Gastroesophageal sphincter (tissue), 4 donors: ENCODE measurements at regions not wholly inside any gene's neighbourhood (a gene's known extent, or its start where the extent isn't known, plus 50 kb on each side); places are given as distances from the start of the nearest gene placed in this dataset.

Source experiments
- ATAC-seq: fragments of 150-250 bp; one replicate; pipeline ENCODE4 v1.9.1; 2016; ENCODE audit warnings: mild to moderate bottlenecking, moderate library complexity
- H3K27ac ChIP-seq, 4 donors: fragments of 200-600 bp; sonication (generic) in 3 of 4; 1 replicate in 3 of 4; 2 replicates in 1 of 4; pipeline ENCODE4 v1.5.1; 2016 to 2019
- H3K27me3 ChIP-seq: fragments of 200-600 bp; sonication (generic); one replicate; pipeline ENCODE4 v1.5.1; 2019
- H3K36me3 ChIP-seq, 2 donors: fragments of 200-600 bp; sonication (generic); one replicate each; pipeline ENCODE4 v1.5.1; 2019; ENCODE audit warnings: control low read depth in 1 of 2
- H3K4me1 ChIP-seq, 3 donors: fragments of 200-600 bp; sonication (generic); 1 replicate in 2 of 3; 2 replicates in 1 of 3; pipeline ENCODE4 v1.5.1; 2016 to 2019; ENCODE audit warnings: control low read depth in 2 of 3
- H3K4me3 ChIP-seq, 2 donors: fragments of 200-600 bp; sonication (generic); one replicate each; pipeline ENCODE4 v1.5.1; 2019; ENCODE audit warnings: mild to moderate bottlenecking in 1 of 2, moderate library complexity in 1 of 2
- H3K9me3 ChIP-seq, 3 donors: fragments of 200-600 bp; sonication (generic); one replicate each; pipeline ENCODE4 v1.5.1; 2017 to 2019; ENCODE audit warnings: control low read depth in 2 of 3
- CTCF ChIP-seq, 4 experiments: fragments of 200-600 bp in 2 of 4; fragments of 450-650 bp in 2 of 4; sonication (generic) in 1 of 4; IDR thresholded peaks; one replicate each; pipeline ENCODE4 v1.5.1; 2017 to 2019; ENCODE audit warnings: antibody characterized with exemption in 4 of 4, mild to moderate bottlenecking in 2 of 4, moderate library complexity in 2 of 4
- EP300 ChIP-seq: sonication (generic); formaldehyde crosslinking; IDR thresholded peaks from one replicate; pipeline ENCODE4 v1.6.1; 2017; ENCODE audit warnings: antibody characterized with exemption, mild to moderate bottlenecking
- POLR2A ChIP-seq, 2 donors: fragments of 450-650 bp; IDR thresholded peaks; one replicate each; pipeline ENCODE4 v1.6.1; 2017; ENCODE audit warnings: antibody characterized with exemption in 2 of 2, mild to moderate bottlenecking in 2 of 2, moderate library complexity in 1 of 2
- POLR2AphosphoS5 ChIP-seq: sonication (generic); formaldehyde crosslinking; IDR thresholded peaks from one replicate; pipeline ENCODE4 v1.6.1; 2017; ENCODE audit warnings: antibody characterized with exemption
- WGBS, 2 donors: methylation state at CpG; one replicate each; pipeline ENCODE4 v1.1.5; 2018; ENCODE audit warnings: low coverage in 1 of 2; 5-methylcytosine and 5-hydroxymethylcytosine counted together

- no peak overlapping the region for H3K27ac ChIP-seq
- ATAC-seq, result no peak
- 62 to 90% methylated on average over 7 of the region's 7 CpGs for WGBS, 2 donors
- H3K4me3 ChIP-seq, result no peak overlapping the region
- no peaks in the 10 kb centered on the region for H3K9me3 ChIP-seq
- peaks cover 0 to 8% (median 0%) of the 10 kb centered on the region in 3 donors for H3K4me1 ChIP-seq
- H3K27me3 ChIP-seq, result no peaks in the 10 kb centered on the region
- TF ChIP-seq EP300 (no peak), POLR2A (IDR thresholded peaks at IDR 0.05) (no peak)
- no peaks in the 10 kb centered on the region for H3K36me3 ChIP-seq
These were observed 468.5 kb downstream of the ZNF608 start for GRCh38 chr5:124277767-124278545.

GRCh38 chr5:124276166-124276565 is 470.3 kb downstream of the ZNF608 start:
- TF ChIP-seq POLR2AphosphoS5 (no peak), EP300 (no peak), CTCF (IDR thresholded peaks at IDR 0.05) (no peak), POLR2A (IDR thresholded peaks at IDR 0.05) (no peak)
- Histone ChIP-seq H3K4me3 (no peak overlapping the region), H3K27ac (no peak overlapping the region), H3K27me3 (no peaks in the 10 kb centered on the region), H3K4me1 (peaks cover 0 to 8% (median 0%) of the 10 kb centered on the region in 3 donors), H3K9me3 (no peaks in the 10 kb centered on the region), H3K36me3 (no peaks in the 10 kb centered on the region)
- no peak for ATAC-seq
- WGBS, 2 donors, result 87 to 96% methylated on average over 3 of the region's 3 CpGs

- TF ChIP-seq POLR2A (IDR thresholded peaks at IDR 0.05) (no peak), EP300 (no peak), CTCF (IDR thresholded peaks at IDR 0.05) (no peak), POLR2AphosphoS5 (no peak)
- no peak for ATAC-seq
- Histone ChIP-seq H3K27me3 (no peaks in the 10 kb centered on the region), H3K4me3 (no peak overlapping the region), H3K4me1 (peaks cover 0 to 8% (median 0%) of the 10 kb centered on the region in 3 donors), H3K9me3 (no peaks in the 10 kb centered on the region), H3K36me3 (no peaks in the 10 kb centered on the region), H3K27ac (no peak overlapping the region)
- WGBS, 2 donors, result 47 to 52% methylated on average over 2 of the region's 2 CpGs
These were observed 471.5 kb downstream of the ZNF608 start for GRCh38 chr5:124274949-124275348.

GRCh38 chr5:124264499-124264898 is 481.9 kb downstream of the ZNF608 start:
- WGBS, 2 donors, result 44 to 57% methylated on average over 1 to 2 of the region's 2 CpGs

More at GRCh38 chr5:124264499-124264898, 481.9 kb downstream of the ZNF608 start:
- ATAC-seq, result no peak
- Histone ChIP-seq H3K36me3 (no peaks in the 10 kb centered on the region), H3K27me3 (no peaks in the 10 kb centered on the region), H3K27ac (no peak overlapping the region), H3K4me3 (no peak overlapping the region), H3K4me1 (peaks cover 0 to 27% (median 10%) of the 10 kb centered on the region in 3 donors), H3K9me3 (no peaks in the 10 kb centered on the region)
- TF ChIP-seq EP300, result no peak
- TF ChIP-seq CTCF (IDR thresholded peaks at IDR 0.05), result no peak
- no peak for TF ChIP-seq POLR2A (IDR thresholded peaks at IDR 0.05)
- TF ChIP-seq POLR2AphosphoS5, result no peak
